ENCODE measurements at regions not wholly inside any gene's neighbourhood (a gene's known extent, or its start where the extent isn't known, plus 50 kb on each side); places are given as distances from the start of the nearest gene placed in this dataset.

GRCh38 chr5:68949711-68950110, 144.1 kb upstream of the SLC30A5 start:
- ChIA-PET CTCF (ENCODE audit: low intra/inter-chr PET ratio) (no interaction called here), POLR2A (no interaction called here)
- no peak for ATAC-seq
- no peak for DNase-seq (ENCODE audit: extremely low read depth in 1 of 4, low spot score in 3 of 4)
- Histone ChIP-seq H3K79me2 (ENCODE audit: control insufficient read depth, insufficient read depth, low read length) (no peaks in the 10 kb centered on the region), H3K4me1 (replicated peaks in 1 of 2; ENCODE audit: control insufficient read depth in 2 of 2, insufficient read depth in 2 of 2, low read length in 2 of 2) (no peaks in the 10 kb centered on the region; a peak in 1 of 5 replicates), H3K4me2 (ENCODE audit: insufficient read depth, low read length) (no peak overlapping the region), H3K4me3 (no peak overlapping the region), H3K36me3 (ENCODE audit: control insufficient read depth, insufficient read depth, low read length) (no peaks in the 10 kb centered on the region), H3K9me1 (ENCODE audit: control insufficient read depth, insufficient read depth, low read length) (no peaks in the 10 kb centered on the region), H3K9me3 (replicated peaks; ENCODE audit: control insufficient read depth, insufficient read depth, low read depth, low read length) (no peaks in the 10 kb centered on the region), H2AFZ (ENCODE audit: low read depth, low read length) (no peak overlapping the region), H3K27me3 (ENCODE audit: control insufficient read depth in 2 of 2, insufficient read depth in 2 of 2, low read length in 2 of 2) (peaks cover 7 to 15% of the 10 kb centered on the region in 2 experiments; a peak in 4 of 5 replicates), H3K9ac (ENCODE audit: insufficient read depth in 1 of 2, low read depth in 2 of 2, low read length in 2 of 2) (no peak overlapping the region), H4K20me1 (replicated peaks; ENCODE audit: control insufficient read depth, insufficient read depth, low read length) (no peaks in the 10 kb centered on the region), H3K27ac (ENCODE audit: extremely low read depth, low read depth, low read length) (no peak overlapping the region)
- intact Hi-C loops (cut with micrococcal nuclease) = no loop called here
- 4% methylated on average over 4 of the region's 4 CpGs for WGBS (ENCODE audit: insufficient coverage, low coverage, missing lambda C conversion rate)
- BruUV-seq (replicated peaks) = no TSS peak
- FAIRE-seq = no peak
- in situ Hi-C loops (cut with MboI) = loop anchor here (25.0 kb wide), 1 partner anchor 662 kb away; no protein-coding TSS in a partner anchor
- TF ChIP-seq RBM14 (IDR thresholded peaks at IDR 0.05; ENCODE audit: borderline replicate concordance, insufficient read depth, low read depth, low read length) (no peak), RERE (CRISPR knock-in tag; IDR thresholded peaks at IDR 0.05; ENCODE audit: borderline replicate concordance) (no peak), E2F1 (CRISPR knock-in tag; IDR thresholded peaks at IDR 0.05) (no peak), RBM17 (IDR thresholded peaks at IDR 0.05; ENCODE audit: borderline replicate concordance, low read depth, low read length) (no peak), FOXP1 (CRISPR knock-in tag; IDR thresholded peaks at IDR 0.05) (no peak), ZNF766 (CRISPR knock-in tag; conservative IDR thresholded peaks at IDR 0.05) (no peak), SLC30A9 (CRISPR knock-in tag; IDR thresholded peaks at IDR 0.05) (no peak), ZNF224 (CRISPR knock-in tag; IDR thresholded peaks at IDR 0.05) (no peak), ZFX (CRISPR knock-in tag; IDR thresholded peaks at IDR 0.05) (no peak)
- TF ChIP-seq, protein P1, sequence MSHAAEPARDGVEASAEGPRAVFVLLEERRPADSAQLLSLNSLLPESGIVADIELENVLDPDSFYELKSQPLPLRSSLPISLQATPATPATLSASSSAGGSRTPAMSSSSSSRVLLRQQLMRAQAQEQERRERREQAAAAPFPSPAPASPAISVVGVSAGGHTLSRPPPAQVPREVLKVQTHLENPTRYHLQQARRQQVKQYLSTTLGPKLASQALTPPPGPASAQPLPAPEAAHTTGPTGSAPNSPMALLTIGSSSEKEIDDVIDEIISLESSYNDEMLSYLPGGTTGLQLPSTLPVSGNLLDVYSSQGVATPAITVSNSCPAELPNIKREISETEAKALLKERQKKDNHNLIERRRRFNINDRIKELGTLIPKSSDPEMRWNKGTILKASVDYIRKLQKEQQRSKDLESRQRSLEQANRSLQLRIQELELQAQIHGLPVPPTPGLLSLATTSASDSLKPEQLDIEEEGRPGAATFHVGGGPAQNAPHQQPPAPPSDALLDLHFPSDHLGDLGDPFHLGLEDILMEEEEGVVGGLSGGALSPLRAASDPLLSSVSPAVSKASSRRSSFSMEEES (CRISPR knock-in tag; IDR thresholded peaks at IDR 0.05) = no peak
- TF ChIP-seq, protein P2, sequence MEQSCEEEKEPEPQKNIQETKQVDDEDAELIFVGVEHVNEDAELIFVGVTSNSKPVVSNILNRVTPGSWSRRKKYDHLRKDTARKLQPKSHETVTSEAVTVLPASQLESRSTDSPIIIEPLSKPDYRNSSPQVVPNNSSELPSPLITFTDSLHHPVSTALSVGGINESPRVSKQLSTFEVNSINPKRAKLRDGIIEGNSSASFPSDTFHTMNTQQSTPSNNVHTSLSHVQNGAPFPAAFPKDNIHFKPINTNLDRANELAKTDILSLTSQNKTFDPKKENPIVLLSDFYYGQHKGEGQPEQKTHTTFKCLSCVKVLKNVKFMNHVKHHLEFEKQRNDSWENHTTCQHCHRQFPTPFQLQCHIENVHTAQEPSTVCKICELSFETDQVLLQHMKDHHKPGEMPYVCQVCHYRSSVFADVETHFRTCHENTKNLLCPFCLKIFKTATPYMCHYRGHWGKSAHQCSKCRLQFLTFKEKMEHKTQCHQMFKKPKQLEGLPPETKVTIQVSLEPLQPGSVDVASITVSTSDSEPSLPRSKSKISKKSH (CRISPR knock-in tag; IDR thresholded peaks at IDR 0.05) = no peak
- TF ChIP-seq, protein P3, sequence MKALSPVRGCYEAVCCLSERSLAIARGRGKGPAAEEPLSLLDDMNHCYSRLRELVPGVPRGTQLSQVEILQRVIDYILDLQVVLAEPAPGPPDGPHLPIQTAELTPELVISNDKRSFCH (CRISPR knock-in tag; IDR thresholded peaks at IDR 0.05) = no peak
- TF ChIP-seq, protein P3 (tag; IDR thresholded peaks at IDR 0.05) = no peak

Measured in K562 (cell line).